SK-N-SH treated with all-trans-retinoic acid at 6 μM for 48 hours (cell line): ENCODE measurements at regions not wholly inside any gene's neighbourhood (a gene's known extent, or its start where the extent isn't known, plus 50 kb on each side); places are given as distances from the start of the nearest gene placed in this dataset.

ENCODE experiments used
- ATAC-seq: fragments of 200-7000 bp; cut with Tn5 transposase; 3 replicates; pipeline ENCODE4 v1.9.1; 2020; ENCODE audit warnings: mild to moderate bottlenecking, moderate library complexity
- ARNTL ChIP-seq: fragments of 450-650 bp; formaldehyde crosslinking; IDR thresholded peaks from 2 replicates; pipeline ENCODE4 v1.5.0; 2020; ENCODE audit warnings: low read depth, mild to moderate bottlenecking, moderate library complexity, borderline replicate concordance
- BACH2 ChIP-seq: fragments of 250-450 bp; sonication (Bioruptor Pico); IDR thresholded peaks from 2 replicates; pipeline ENCODE4 v1.9.0; 2021; ENCODE audit warnings: mild to moderate bottlenecking, borderline replicate concordance
- CREB5 ChIP-seq: fragments of 250-450 bp; sonication (Bioruptor Pico); IDR thresholded peaks from 2 replicates; pipeline ENCODE4 v1.5.1; 2020; ENCODE audit warnings: low read depth, mild to moderate bottlenecking, moderate library complexity
- CSRNP3 ChIP-seq: fragments of 250-450 bp; sonication (Bioruptor Pico); IDR thresholded peaks from 2 replicates; pipeline ENCODE4 v1.5.1; 2021; ENCODE audit warnings: mild to moderate bottlenecking, moderate library complexity
- ESRRG ChIP-seq: fragments of 250-450 bp; sonication (Bioruptor Pico); IDR thresholded peaks from 2 replicates; pipeline ENCODE4 v1.6.1; 2021; ENCODE audit warnings: mild to moderate bottlenecking
- GLIS3 ChIP-seq: fragments of 250-450 bp; sonication (Bioruptor Pico); IDR thresholded peaks from 2 replicates; pipeline ENCODE4 v1.5.0; 2020; ENCODE audit warnings: mild to moderate bottlenecking, moderate library complexity
- ISL1 ChIP-seq: fragments of 250-450 bp; sonication (Bioruptor Pico); IDR thresholded peaks from 2 replicates; pipeline ENCODE4 v2.1.2; 2022; ENCODE audit warnings: mild to moderate bottlenecking, moderate library complexity
- OSR1 ChIP-seq: fragments of 250-450 bp; sonication (Bioruptor Pico); IDR thresholded peaks from 2 replicates; pipeline ENCODE4 v1.8.0; 2022; ENCODE audit warnings: moderate library complexity, mild to moderate bottlenecking, inconsistent platforms
- PATZ1 ChIP-seq: fragments of 250-450 bp; sonication (Bioruptor Pico); IDR thresholded peaks from 2 replicates; pipeline ENCODE4 v1.8.0; 2020; ENCODE audit warnings: mild to moderate bottlenecking, moderate library complexity, borderline replicate concordance
- POU6F1 ChIP-seq: fragments of 250-450 bp; sonication (Bioruptor Pico); IDR thresholded peaks from 2 replicates; pipeline ENCODE4 v1.8.0; 2021; ENCODE audit warnings: low read depth, mild to moderate bottlenecking, moderate library complexity, borderline replicate concordance
- PPARA ChIP-seq: fragments of 250-450 bp; sonication (Bioruptor Pico); IDR thresholded peaks from 2 replicates; pipeline ENCODE4 v1.5.0; 2020; ENCODE audit warnings: mild to moderate bottlenecking, borderline replicate concordance
- RARB ChIP-seq: fragments of 250-450 bp; sonication (Bioruptor Pico); IDR thresholded peaks from 2 replicates; pipeline ENCODE4 v1.8.0; 2021; ENCODE audit warnings: mild to moderate bottlenecking, moderate library complexity
- SNAI2 ChIP-seq: fragments of 250-450 bp; sonication (Bioruptor Pico); IDR thresholded peaks from 2 replicates; pipeline ENCODE4 v1.5.0; 2020; ENCODE audit warnings: mild to moderate bottlenecking, moderate library complexity
- TCF4 ChIP-seq: fragments of 250-450 bp; sonication (Bioruptor Pico); IDR thresholded peaks from 2 replicates; pipeline ENCODE4 v1.8.0; 2021; ENCODE audit warnings: mild to moderate bottlenecking, moderate library complexity, borderline replicate concordance
- TSHZ2 ChIP-seq: fragments of 250-450 bp; sonication (Bioruptor Pico); IDR thresholded peaks from 2 replicates; pipeline ENCODE4 v1.5.0; 2020; ENCODE audit warnings: mild to moderate bottlenecking, moderate library complexity
- ZFP30 ChIP-seq: fragments of 450-650 bp; formaldehyde crosslinking; IDR thresholded peaks from 2 replicates; pipeline ENCODE4 v1.5.0; 2022; ENCODE audit warnings: mild to moderate bottlenecking, moderate library complexity
- ZNF565 ChIP-seq: fragments of 450-650 bp; formaldehyde crosslinking; conservative IDR thresholded peaks from 2 replicates; pipeline ENCODE4 v1.5.0; 2020; ENCODE audit warnings: low read depth, mild to moderate bottlenecking, moderate library complexity
- ZNF70 ChIP-seq: fragments of 450-650 bp; formaldehyde crosslinking; IDR thresholded peaks from 2 replicates; pipeline ENCODE4 v1.5.0; 2020; ENCODE audit warnings: mild to moderate bottlenecking, moderate library complexity
- ZNF8 ChIP-seq: fragments of 450-650 bp; formaldehyde crosslinking; IDR thresholded peaks from 2 replicates; pipeline ENCODE4 v1.5.0; 2020; ENCODE audit warnings: mild to moderate bottlenecking, moderate library complexity

- no peak for TF ChIP-seq CSRNP3 (CRISPR knock-in tag)
- no peak for TF ChIP-seq BACH2
- no peak for TF ChIP-seq TCF4 (CRISPR knock-in tag)
- no peak for TF ChIP-seq ZNF70
- TF ChIP-seq ZFP30 (CRISPR knock-in tag): no peak
- TF ChIP-seq ESRRG (CRISPR knock-in tag): no peak
- no peak for TF ChIP-seq OSR1
Measured at GRCh38 chr3:28835249-28835648, 445.6 kb upstream of the RBMS3 start (continued).

- TF ChIP-seq ARNTL (CRISPR knock-in tag): no peak
- no peak for TF ChIP-seq GLIS3 (CRISPR knock-in tag)
- no peak for TF ChIP-seq ESRRG (CRISPR knock-in tag)
- no peak for TF ChIP-seq TSHZ2
- no peak for TF ChIP-seq PATZ1 (CRISPR knock-in tag)
- TF ChIP-seq RARB (CRISPR knock-in tag): no peak
- TF ChIP-seq CSRNP3 (CRISPR knock-in tag): no peak
- no peak for TF ChIP-seq TCF4 (CRISPR knock-in tag)
- TF ChIP-seq CREB5 (CRISPR knock-in tag): no peak
- TF ChIP-seq OSR1: no peak
- no peak for TF ChIP-seq ISL1 (CRISPR knock-in tag)
- TF ChIP-seq BACH2: no peak
- no peak for ATAC-seq
Measured at GRCh38 chr3:28835751-28836150, 445.1 kb upstream of the RBMS3 start.

- ATAC-seq: no peak
- TF ChIP-seq SNAI2 (CRISPR knock-in tag) (no peak), POU6F1 (CRISPR knock-in tag) (no peak), TSHZ2 (no peak), ZNF8 (CRISPR knock-in tag) (no peak), GLIS3 (CRISPR knock-in tag) (no peak), ARNTL (CRISPR knock-in tag) (no peak), TCF4 (CRISPR knock-in tag) (no peak), ZNF70 (no peak), ZNF565 (CRISPR knock-in tag) (no peak), PPARA (no peak), BACH2 (no peak), ZFP30 (CRISPR knock-in tag) (no peak), RARB (CRISPR knock-in tag) (no peak), CSRNP3 (CRISPR knock-in tag) (no peak)
- TF ChIP-seq, all 23 proteins: peak for 0
Measured at GRCh38 chr3:28836199-28836598, 444.7 kb upstream of the RBMS3 start.
